ENCODE measurements at regions not wholly inside any gene's neighbourhood (a gene's known extent, or its start where the extent isn't known, plus 50 kb on each side); places are given as distances from the start of the nearest gene placed in this dataset.

DNA sequence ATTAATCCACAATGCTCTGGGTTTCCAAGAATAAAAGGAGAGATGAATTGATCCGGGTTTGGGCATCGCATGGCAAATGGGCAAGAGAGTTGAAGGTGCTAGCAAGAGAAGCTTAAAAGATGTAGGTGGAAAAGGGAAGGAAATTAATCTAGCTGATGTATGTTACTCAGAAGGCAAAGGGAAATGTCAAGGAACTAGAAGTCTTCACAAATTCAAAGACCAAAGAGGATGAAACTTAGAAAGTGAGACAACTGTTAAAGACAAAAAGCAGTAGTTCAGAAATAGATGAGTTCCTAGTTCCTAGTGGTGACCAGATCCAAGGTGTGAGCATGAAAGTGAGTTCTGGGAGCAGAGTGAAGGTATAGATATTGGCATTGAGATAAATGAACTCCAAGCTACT, 228.3 kb downstream of the SEC23A start:
- TF ChIP-seq ZNF707 (CRISPR knock-in tag; conservative IDR thresholded peaks at IDR 0.05), result no peak
- TF ChIP-seq, protein P1, sequence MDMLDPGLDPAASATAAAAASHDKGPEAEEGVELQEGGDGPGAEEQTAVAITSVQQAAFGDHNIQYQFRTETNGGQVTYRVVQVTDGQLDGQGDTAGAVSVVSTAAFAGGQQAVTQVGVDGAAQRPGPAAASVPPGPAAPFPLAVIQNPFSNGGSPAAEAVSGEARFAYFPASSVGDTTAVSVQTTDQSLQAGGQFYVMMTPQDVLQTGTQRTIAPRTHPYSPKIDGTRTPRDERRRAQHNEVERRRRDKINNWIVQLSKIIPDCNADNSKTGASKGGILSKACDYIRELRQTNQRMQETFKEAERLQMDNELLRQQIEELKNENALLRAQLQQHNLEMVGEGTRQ (CRISPR knock-in tag; IDR thresholded peaks at IDR 0.05), result no peak
- TF ChIP-seq YY1 (IDR thresholded peaks at IDR 0.05; ENCODE audit: borderline replicate concordance in 1 of 3, control insufficient read depth in 1 of 3, extremely low read depth in 1 of 3, insufficient read depth in 3 of 3, insufficient read length in 1 of 3, insufficient replicate concordance in 2 of 3, low read depth in 1 of 3, low read length in 2 of 3), result no peak
- no peak for TF ChIP-seq GATAD2A (IDR thresholded peaks at IDR 0.05)
- TF ChIP-seq, protein P2, sequence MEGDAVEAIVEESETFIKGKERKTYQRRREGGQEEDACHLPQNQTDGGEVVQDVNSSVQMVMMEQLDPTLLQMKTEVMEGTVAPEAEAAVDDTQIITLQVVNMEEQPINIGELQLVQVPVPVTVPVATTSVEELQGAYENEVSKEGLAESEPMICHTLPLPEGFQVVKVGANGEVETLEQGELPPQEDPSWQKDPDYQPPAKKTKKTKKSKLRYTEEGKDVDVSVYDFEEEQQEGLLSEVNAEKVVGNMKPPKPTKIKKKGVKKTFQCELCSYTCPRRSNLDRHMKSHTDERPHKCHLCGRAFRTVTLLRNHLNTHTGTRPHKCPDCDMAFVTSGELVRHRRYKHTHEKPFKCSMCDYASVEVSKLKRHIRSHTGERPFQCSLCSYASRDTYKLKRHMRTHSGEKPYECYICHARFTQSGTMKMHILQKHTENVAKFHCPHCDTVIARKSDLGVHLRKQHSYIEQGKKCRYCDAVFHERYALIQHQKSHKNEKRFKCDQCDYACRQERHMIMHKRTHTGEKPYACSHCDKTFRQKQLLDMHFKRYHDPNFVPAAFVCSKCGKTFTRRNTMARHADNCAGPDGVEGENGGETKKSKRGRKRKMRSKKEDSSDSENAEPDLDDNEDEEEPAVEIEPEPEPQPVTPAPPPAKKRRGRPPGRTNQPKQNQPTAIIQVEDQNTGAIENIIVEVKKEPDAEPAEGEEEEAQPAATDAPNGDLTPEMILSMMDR (IDR thresholded peaks at IDR 0.05 in 2 of 3, conservative IDR thresholded peaks at IDR 0.05 in 1 of 3; ENCODE audit: insufficient read depth in 2 of 3, low read depth in 1 of 3, low read length in 3 of 3), result no peak
- no peak for TF ChIP-seq SMC3 (conservative IDR thresholded peaks at IDR 0.05; ENCODE audit: insufficient read depth, low read depth, low read length)
- no peak for TF ChIP-seq JUND (IDR thresholded peaks at IDR 0.05; ENCODE audit: borderline replicate concordance, low read depth, low read length)
- no peak for TF ChIP-seq JUND (tag; IDR thresholded peaks at IDR 0.05; ENCODE audit: borderline replicate concordance, low read depth, low read length)
